HL-60 (cell line): ENCODE measurements at regions not wholly inside any gene's neighbourhood (a gene's known extent, or its start where the extent isn't known, plus 50 kb on each side); places are given as distances from the start of the nearest gene placed in this dataset.
A peak's percentile ranks its signal among the peaks of the same experiment; 100 is the strongest.
"Not testable (repeated sequence)": the region's sequence is repeated elsewhere in the genome, so short reads cannot be mapped to it uniquely, and the experiment has no call there.

Source experiments
- DNase-seq, 2 experiments: peaks; one replicate each; pipeline ENCODE4 v3.0.0-alpha.2; 2010 to 2020; ENCODE audit warnings: low read depth in 1 of 2, low spot score in 1 of 2
- H3K27ac ChIP-seq: fragments of 250-450 bp; sonication (Bioruptor Pico); replicated peaks from 2 replicates; pipeline ENCODE4 v1.5.1; 2020; ENCODE audit warnings: mild to moderate bottlenecking, moderate library complexity
- H3K27me3 ChIP-seq: fragments of 250-450 bp; sonication (Bioruptor Pico); 2 replicates; pipeline ENCODE4 v1.5.1; 2021; ENCODE audit warnings: mild to moderate bottlenecking, moderate library complexity; ENCODE audit not compliant: insufficient read depth, poor library complexity, severe bottlenecking
- H3K4me3 ChIP-seq: replicated peaks from 2 replicates; pipeline ENCODE4 v1.5.1; 2011; ENCODE audit warnings: mild to moderate bottlenecking, control low read depth, low read length; ENCODE audit not compliant: insufficient read depth
- GABPA ChIP-seq: IDR thresholded peaks from 2 replicates; pipeline ENCODE4 v1.6.1; 2012; ENCODE audit warnings: low read depth
- POLR2AphosphoS5 ChIP-seq: IDR thresholded peaks from 2 replicates; pipeline ENCODE4 v1.6.1; 2012; ENCODE audit warnings: low read depth
- SPI1 ChIP-seq: IDR thresholded peaks from 2 replicates; pipeline ENCODE4 v1.6.1; 2012; ENCODE audit warnings: low read depth, mild to moderate bottlenecking, borderline replicate concordance
- TF ChIP-seq, protein P1 (sequence below): IDR thresholded peaks from 2 replicates; pipeline ENCODE4 v1.6.1; 2012; ENCODE audit warnings: low read depth; ENCODE audit not compliant: insufficient replicate concordance
- TF ChIP-seq, protein P2 (sequence below): IDR thresholded peaks from one replicate; pipeline ENCODE4 v1.5.1; 2011; ENCODE audit warnings: low read length, control low read depth, inconsistent platforms; ENCODE audit not compliant: insufficient read depth

DNA sequence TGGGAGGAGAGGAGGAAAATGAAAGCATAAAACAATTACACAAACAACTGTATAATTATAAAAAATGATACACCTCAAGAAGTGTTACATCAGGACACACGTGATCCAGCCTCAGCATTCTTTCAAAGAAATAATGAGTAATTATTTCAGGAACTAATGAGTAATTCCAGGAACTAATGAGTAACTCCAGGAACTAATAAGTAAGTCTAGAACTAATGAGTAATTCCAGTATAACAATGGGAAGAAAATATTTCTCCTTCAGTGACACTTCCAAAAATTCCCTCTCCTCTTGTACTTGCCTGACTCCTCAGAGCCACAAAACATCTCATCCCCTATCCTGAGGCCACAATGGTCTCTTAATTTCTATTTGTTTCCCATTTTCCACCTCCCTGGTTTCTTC is 63.5 kb upstream of the COL25A1 start:
- DNase-seq = no peak
- H3K27me3 ChIP-seq = no peaks in the 10 kb centered on the region
- H3K4me3 ChIP-seq = no peak overlapping the region
- no peak for TF ChIP-seq GABPA
- TF ChIP-seq, protein P1, sequence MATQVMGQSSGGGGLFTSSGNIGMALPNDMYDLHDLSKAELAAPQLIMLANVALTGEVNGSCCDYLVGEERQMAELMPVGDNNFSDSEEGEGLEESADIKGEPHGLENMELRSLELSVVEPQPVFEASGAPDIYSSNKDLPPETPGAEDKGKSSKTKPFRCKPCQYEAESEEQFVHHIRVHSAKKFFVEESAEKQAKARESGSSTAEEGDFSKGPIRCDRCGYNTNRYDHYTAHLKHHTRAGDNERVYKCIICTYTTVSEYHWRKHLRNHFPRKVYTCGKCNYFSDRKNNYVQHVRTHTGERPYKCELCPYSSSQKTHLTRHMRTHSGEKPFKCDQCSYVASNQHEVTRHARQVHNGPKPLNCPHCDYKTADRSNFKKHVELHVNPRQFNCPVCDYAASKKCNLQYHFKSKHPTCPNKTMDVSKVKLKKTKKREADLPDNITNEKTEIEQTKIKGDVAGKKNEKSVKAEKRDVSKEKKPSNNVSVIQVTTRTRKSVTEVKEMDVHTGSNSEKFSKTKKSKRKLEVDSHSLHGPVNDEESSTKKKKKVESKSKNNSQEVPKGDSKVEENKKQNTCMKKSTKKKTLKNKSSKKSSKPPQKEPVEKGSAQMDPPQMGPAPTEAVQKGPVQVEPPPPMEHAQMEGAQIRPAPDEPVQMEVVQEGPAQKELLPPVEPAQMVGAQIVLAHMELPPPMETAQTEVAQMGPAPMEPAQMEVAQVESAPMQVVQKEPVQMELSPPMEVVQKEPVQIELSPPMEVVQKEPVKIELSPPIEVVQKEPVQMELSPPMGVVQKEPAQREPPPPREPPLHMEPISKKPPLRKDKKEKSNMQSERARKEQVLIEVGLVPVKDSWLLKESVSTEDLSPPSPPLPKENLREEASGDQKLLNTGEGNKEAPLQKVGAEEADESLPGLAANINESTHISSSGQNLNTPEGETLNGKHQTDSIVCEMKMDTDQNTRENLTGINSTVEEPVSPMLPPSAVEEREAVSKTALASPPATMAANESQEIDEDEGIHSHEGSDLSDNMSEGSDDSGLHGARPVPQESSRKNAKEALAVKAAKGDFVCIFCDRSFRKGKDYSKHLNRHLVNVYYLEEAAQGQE = no peak
- TF ChIP-seq, protein P2, sequence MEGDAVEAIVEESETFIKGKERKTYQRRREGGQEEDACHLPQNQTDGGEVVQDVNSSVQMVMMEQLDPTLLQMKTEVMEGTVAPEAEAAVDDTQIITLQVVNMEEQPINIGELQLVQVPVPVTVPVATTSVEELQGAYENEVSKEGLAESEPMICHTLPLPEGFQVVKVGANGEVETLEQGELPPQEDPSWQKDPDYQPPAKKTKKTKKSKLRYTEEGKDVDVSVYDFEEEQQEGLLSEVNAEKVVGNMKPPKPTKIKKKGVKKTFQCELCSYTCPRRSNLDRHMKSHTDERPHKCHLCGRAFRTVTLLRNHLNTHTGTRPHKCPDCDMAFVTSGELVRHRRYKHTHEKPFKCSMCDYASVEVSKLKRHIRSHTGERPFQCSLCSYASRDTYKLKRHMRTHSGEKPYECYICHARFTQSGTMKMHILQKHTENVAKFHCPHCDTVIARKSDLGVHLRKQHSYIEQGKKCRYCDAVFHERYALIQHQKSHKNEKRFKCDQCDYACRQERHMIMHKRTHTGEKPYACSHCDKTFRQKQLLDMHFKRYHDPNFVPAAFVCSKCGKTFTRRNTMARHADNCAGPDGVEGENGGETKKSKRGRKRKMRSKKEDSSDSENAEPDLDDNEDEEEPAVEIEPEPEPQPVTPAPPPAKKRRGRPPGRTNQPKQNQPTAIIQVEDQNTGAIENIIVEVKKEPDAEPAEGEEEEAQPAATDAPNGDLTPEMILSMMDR = no peak
- no peak for TF ChIP-seq POLR2AphosphoS5
- no peak overlapping the region for H3K27ac ChIP-seq

DNA sequence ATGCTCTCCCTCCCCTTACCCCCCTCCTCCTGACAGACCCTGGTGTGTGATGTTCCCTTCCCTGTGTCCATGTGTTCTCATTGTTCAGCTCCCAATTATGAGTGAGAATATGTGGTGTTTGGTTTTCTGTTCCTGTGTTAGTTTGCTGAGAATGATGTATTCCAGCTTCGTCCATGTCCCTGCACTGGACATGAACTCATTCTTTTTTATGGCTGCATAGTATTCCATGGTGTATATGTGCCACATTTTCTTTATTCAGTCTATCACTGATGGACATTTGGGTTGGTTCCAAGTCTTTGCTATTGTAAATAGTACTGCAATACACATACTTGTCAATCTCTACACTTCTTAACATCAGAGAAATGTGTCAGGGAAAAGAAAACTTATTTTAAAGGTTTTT is 62.8 kb upstream of the COL25A1 start:
- not testable (repeated sequence) for DNase-seq, H3K4me3 ChIP-seq, H3K27ac ChIP-seq, H3K27me3 ChIP-seq

DNA sequence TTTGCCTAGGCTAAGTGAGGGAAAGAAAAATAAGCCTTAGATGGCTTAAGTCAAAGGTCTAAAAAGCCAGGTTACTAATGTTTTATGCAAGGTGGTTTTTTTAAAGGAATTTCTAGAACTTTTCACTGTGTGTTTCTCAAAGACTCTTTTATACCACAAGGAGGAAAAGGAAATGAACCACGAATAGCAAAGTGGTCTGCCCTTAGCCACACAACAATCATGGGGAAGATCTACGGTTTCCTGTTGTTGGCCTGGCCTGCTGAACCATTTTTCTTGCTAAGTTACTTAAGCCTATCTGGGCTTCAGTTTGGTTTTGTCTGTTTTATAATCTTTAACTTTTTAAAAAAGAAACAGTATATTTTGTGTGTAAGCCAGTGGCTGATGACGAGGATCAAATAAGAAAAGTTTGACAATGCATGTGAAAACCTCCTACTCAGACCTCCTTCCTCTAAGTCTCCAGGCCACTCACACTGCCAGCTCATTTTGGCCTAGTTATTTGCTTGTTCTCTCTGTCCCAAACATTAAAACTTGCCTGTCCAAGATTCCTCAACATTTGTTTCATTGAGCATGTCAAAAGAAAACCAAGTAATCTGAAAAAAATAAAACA is 56.7 kb upstream of the COL25A1 start:
- DNase-seq = no peak
- TF ChIP-seq, protein P1 = no peak
- TF ChIP-seq POLR2AphosphoS5 (no peak), GABPA (no peak), SPI1 (no peak)
- TF ChIP-seq, protein P2 = no peak
- H3K27me3 ChIP-seq = no peaks in the 10 kb centered on the region
- no peak overlapping the region for H3K27ac ChIP-seq
- H3K4me3 ChIP-seq = no peak overlapping the region

DNA sequence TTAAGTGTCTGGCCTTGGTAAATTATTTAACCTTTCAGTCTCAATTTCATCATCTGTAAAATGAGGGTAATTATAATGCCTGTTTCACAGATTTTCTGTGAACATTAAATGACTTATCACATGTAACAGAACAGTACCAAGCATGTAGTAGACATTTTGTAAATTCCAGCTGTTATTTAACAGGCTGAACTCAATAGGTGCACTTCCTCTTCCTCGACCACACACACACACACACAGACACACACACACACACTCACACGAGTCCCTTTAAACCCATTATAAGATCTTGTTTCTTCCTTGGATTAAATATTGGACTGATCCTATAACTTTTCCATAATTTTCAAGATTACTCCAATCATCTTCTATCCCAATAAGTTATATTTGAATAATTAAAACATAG is 53.4 kb upstream of the COL25A1 start:
- Histone ChIP-seq H3K27me3 (no peaks in the 10 kb centered on the region), H3K27ac (no peak overlapping the region), H3K4me3 (no peak overlapping the region)
- DNase-seq = no peak
- TF ChIP-seq, protein P1 = no peak
- TF ChIP-seq SPI1 = peak; percentile 57; the same call in 1 of the 2 replicates
